ENCODE measurements at regions not wholly inside any gene's neighbourhood (a gene's known extent, or its start where the extent isn't known, plus 50 kb on each side); places are given as distances from the start of the nearest gene placed in this dataset.
A peak's percentile ranks its signal among the peaks of the same experiment; 100 is the strongest.

DNA sequence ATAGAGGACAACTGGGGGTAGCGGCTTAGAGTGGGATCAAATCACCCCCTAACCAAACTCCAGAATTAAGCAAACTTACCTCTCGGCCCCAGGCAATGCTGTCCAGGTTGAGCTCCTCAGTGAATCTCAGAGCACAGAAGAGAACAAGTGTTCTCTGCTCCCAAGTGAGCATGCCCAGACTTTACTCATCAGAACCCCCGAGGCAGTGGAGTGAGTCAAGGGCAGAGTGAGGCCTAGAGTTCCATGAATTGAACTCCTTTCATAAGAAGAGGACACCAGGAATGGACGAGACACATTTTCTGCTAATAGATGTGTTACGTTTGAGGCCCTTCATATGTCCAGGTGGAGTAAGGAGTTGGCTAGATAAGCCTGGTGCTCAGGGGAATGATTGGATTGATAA is 134.0 kb upstream of the DTNBP1 start:
- no peak for DNase-seq

DNA sequence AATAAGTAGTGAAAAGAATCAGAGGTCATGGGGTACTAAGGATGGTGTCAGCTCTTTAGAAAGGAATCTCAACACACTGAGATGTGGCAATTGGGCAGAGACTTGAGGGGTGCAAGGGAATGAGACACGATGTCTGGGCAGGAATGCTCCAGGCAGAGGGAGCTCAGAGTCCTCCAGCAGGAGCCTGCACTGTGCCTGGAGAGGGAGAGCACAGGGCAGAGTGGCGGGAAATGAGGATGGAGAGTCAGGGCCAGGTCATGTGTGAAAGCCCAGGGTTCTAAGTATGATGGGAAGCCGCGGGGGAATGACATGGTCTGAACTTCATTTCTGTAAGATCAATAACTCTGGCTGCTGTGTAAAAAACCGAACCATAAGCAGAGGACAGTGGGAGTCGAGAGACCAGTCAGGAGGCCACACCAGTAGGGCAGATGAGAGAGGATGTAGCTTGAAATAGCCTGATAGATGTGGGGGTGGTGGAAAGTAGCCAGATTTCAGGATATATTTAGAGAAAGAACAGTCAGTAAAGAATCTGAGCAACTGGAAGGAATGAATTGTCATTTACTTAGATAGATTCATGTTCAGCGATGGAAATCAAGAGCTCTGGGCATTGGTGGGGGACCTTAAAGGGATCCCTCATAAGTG is 133.4 kb upstream of the DTNBP1 start:
- DNase-seq: no peak

DNA sequence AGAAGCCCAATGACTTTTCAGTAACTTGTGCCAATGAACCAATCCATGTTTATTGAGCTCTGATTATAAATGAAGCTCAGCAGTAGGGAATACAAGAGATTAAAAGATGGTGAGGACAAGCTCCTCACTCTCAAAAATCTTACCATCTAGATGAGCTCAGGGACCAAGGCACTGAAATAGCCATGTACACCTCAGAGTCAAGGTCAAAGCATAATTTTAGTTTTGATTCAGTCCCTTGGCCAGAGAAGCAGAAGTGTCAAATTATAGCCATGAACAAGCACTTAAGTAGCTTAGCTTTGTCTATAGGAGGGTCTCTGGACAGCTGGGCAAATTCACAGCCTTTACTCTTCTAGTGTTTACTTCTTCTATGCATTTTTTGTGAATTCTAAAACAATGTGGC is 131.0 kb upstream of the DTNBP1 start:
- peak; percentile 52 for DNase-seq

DNA sequence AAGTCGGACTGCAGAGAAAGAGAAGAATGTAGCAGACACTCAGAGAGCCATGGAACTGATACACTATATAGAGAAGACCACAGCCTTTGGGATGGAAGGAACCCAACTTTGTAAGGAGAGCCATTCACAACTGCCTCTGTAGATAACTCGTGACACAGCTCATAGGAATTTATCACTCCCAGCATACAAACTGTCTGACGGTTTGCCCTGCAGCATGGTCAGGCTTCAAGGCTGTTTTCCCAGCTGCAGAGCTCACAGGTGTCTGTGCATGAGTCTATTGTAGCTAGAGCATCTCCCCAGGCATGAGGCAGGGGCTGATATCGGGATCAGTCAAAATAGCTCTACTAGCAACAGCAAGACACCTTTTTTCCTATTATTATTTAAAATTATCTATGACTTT is 130.5 kb upstream of the DTNBP1 start:
- DNase-seq: peak; percentile 75

DNA sequence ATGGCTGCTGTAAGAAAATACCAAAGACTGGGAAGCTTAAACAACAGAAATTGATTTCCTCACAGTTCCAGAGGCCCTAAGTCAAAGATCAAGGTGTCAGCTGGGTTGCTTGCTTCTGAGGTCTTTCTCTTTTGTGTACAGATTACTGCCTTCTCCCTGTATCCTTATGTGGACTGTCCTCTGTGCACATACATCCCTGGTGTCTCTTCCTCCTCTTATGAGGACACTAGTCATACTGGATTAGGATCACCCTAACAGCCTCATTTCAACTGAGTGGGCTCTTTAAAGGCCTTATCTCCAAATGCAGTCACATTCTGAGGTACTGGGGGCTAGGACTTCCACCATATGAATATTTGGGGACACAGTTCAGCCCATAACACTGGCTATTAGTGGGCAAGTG is 130.0 kb upstream of the DTNBP1 start:
- DNase-seq: peak; percentile 36

DNA sequence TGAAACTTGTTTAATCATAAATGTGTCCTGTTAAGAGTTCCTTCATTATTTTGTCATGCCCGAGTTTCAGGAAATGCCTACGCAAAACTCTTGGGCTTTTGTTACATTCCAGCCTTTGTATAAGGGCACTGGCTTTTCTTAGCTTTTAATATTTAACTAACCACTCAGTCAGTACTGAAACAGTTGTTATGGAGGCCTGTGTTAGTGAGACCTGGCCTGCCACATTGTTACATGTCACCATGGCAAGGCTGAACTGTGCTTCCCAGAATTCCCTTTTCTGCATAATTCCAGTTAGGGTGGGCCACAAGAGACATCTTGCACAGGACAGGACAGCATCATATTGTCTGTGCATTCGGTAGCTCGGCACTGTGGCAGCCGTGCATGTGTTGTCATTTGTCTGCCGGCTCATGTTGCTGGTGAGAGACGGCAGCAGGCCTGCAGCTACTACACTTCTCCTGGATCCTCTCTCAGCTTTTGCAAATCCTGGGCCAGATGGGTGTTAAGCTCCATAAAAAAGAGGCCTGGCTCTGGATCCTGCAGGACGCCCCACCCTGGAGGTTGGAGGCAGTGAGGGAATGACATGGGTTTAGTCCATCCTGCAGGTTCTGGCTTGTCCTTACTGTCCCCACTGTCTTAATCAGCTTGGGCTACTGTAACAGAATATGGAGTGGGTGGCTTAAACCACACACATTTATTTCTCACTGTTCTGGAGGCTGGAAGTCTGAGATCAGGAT is 128.8 kb upstream of the DTNBP1 start:
- DNase-seq: peak; percentile 75

DNA sequence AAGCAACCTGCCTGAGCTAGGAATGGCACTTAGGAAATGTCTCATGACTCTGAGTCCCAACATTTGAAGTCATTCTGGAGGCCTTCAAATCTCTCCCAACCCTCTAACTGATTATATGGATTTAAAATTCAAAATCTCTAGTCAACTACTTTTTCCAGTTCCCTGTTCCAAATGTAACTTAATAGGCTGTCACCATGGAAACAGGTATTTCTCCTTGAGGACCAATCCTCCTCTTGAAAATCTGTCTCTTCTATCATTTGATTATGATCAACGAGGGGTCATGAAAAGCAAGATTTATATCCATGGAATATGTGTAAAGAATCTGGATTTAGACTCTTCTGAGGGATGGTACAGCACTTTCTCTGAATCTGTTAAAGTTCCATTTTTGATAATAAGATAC is 127.3 kb upstream of the DTNBP1 start:
- DNase-seq: peak; percentile 27

DNA sequence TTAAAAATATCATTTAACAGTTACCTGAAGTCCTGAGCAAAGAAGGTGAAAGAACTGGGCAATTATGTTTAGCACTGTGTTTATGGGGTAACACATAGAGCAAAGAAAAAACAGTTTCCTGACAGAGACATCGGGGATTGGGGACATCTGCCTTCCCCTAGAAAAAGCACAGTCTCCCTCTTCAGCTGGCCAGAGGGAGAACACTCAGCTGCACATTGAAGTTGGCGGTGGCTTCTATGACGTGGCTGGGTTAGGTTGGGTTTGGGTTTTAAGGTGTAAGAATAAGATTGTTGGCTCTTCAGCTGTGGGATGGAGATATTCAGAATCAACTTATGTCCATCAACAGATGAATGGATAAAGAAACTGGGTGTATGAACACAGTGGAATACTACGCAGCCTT is 124.0 kb upstream of the DTNBP1 start:
- DNase-seq: no peak

DNA sequence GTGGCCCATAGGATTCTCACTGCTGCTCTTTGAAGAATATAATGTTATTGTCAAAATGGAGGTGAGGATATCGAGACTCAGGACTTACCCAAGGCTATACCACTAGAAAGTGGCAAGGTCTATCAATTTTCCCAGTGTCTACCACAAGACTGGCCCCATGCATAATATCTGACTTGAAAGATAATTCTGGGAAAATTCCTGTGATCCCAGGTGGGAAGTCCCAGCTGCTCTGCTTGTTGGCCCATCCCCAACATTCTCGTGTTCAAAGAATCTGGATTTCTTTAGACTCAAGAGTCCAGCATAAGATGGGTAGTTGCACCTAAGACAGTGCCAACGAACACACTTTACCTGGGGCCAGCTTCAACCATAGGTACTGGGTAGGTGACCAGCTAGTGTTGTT is 120.7 kb upstream of the DTNBP1 start:
- DNase-seq: no peak

DNA sequence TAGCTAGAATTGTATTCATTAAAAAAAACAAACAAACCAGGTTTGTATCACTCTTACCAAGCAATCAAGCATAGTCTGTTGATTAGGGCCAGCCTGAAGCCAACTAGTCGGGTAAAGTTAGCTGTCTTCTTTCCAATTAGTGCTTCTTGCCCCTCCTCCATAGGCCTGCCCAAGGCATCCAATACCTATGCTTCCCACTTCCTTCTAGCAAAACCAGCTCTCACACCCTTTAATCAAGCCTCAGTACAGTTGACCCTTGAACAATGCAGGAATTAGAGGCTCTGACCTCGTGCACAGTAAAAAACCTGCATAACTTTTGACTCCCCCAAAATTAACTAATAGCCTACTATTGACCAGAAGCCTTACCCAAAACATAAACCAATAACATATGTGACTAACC is 119.1 kb upstream of the DTNBP1 start:
- DNase-seq: no peak

DNA sequence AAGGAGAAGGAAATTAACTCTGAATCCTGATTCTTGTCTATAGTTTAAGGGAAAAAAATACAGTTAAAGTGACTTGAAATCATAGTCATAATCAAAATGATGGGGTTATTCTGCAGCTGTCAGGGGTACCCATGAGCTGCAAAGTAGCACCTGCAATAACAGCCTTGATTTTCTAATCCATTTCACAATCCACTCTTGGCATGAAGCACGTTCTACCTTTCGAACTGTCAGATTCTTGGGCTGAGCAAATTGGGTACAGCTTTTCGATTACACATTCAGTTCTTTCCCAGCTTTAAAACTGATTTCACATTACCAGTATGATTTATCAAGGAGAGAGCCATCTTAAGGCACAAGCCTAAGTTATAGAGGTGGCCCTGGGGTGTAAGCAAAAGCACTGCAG is 118.5 kb upstream of the DTNBP1 start:
- DNase-seq: no peak

DNA sequence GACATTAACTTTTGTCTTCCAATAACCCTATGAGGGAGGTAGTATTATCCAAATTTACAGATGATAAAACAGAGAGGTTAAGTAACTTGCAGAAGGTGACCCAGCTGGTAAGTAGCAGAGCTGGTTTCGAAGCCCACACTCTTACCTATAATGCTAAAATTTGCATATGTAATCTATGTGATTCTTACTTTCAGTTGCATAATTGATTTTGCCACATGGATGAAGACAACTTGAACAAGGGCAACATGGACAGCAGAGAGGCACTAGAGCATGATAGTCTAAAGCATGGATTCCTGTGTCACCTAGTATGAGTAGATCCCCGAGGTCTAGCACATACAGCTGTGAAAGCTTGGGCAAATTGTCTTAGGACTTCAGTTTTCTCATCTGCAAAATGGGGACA is 117.6 kb upstream of the DTNBP1 start:
- DNase-seq: no peak

DNA sequence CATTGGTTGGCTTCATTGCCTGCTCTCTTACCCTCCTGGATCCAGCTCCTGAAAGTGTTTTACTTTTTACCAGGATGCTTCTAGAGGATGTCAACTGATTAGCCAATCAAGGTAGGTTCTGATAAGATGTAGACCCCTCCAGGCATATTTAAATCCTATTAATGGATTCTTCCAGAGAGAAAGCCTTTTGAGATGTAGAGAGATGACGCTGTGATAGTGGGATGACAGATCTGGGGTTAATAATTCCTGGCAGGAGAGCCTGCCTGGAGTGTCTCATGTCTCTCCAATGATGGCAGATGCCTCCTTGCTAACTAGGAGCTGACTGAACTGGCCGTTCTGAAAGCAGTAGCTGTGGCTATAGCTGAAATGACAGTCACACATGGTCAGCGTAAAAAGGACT is 116.9 kb upstream of the DTNBP1 start:
- DNase-seq: no peak

DNA sequence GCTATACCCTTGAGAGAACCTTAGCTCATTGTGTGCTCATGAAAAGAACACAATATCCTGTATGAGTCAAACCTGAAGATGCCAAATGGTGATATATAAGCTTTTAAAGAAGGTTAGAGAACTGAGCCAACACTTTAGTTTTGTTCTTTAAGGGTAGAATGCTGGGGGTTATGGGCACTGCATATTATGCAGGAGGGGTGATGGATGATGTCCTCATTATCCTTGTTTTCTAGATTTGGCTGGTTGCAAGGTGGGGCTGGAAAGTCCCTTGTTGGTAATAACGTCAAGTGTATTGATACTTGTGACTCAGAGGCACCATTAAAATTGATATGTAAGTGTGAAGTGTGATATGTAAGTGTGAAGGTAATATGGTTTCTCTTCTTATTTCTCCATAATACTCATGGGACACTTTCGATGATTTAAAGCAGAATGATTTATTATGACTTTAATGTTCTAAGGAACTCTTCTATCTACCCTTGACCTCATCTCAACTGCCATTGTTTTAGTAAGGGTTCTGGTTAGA is 113.7 kb upstream of the DTNBP1 start:
- DNase-seq: peak; percentile 9

DNA sequence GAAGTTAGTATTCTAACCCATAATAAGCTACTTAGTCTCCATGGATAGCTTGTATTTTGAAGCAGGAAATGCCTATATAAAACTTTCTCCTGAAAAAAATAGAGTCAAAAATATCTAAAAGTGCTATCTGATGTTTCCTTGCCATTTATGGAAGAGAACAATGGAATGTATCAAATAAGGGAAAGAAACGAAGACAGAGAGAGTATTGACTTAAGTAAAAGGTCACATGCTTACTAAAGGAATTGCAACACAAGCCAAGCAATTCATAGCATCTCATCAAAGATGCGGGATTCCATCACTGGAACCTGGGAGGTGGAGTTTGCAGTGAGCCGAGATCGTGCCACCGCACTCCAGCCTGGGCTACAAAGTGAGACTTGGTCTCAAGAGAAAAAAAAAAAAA is 112.9 kb upstream of the DTNBP1 start:
- no peak for DNase-seq

DNA sequence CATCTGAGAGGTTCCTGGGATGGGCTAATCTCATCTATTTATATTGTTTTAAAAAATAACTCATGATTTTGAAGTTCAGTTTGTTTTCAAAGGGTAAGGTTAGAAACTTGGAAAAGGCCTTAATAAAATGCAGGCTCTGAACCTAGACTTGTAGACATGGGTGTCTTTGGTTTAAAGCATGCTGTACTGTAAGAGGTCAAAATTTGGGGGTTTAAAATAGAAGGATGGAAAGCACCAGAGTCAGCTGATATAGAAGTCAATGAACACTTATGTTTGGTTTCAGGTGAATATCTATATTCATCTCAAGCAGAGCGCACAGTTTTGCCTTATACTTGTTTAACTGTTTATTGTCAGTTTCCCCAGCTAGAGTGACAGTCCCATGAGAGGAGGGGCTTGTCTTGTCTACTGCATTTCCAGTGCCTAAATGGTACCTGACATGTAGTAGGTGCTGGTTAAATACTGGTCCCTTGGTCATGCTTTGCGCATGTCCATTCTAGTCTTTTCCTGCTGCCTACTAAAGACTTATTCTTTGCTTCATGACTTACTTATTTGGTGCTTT is 112.3 kb upstream of the DTNBP1 start:
- no peak for DNase-seq

DNA sequence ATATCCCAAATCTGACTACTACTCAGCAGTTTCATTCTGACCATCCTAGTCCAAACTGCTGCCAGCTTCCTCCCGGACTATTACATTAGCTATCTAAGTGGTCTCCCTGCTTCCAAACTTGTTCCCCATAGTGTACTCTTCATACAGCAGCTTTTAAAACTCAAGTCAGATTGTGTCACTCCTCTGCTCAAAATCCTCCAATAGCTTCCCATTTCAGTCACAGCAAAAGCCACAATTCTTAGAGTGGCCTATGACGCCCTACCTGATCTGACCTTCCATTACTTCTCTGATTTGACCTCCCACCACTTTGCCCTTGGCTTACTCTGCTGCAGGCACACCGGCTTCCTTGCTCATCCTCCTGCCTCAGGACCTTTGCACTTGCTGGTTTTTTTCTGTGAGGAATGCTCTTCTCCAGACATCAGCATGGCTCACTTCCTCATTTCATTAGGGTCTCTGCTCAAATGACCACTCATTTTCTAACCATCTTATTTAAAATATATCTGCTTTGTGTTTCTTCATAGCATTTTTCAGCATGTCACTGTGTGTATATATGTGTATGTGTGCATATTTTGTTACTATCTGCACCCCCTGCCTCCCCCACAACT is 111.1 kb upstream of the DTNBP1 start:
- no peak for DNase-seq

DNA sequence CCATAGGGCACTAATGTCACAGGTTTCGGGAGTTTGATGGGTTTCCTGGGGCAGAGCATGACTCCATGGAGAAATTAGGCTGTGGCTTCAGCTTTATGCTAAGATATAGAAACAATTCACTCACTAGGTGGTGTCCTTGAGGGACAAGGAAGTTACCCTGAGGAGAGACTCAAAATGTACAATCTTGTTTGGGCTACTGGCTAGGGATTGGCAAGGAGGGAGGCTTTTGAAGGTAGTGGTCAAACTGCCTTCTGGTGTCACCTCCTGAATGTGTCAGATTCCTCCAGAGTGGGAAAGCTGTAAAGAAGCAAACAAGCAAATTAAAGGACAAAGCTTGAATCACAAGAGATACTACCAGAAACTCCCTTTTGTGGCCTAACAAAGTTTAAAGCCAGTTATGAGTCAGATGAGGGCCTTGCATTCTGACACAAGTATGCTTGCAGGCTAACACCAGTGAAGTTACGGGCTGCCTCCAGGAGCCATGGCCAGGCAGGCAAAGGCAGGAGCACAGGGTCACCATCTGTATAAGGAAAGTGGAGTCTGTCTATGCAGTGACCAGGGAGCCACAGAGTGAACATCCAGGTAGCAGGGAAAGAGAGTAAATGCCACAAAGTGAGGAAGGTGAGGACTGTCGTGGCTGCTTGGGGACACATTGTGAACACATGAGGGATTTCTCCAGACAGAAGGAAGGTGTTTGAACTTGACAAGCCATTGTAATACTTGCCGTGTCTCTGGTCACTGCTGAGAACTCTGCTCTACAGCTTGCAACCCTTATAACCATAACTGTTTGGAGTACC is 107.7 kb upstream of the DTNBP1 start:
- no peak for DNase-seq

DNA sequence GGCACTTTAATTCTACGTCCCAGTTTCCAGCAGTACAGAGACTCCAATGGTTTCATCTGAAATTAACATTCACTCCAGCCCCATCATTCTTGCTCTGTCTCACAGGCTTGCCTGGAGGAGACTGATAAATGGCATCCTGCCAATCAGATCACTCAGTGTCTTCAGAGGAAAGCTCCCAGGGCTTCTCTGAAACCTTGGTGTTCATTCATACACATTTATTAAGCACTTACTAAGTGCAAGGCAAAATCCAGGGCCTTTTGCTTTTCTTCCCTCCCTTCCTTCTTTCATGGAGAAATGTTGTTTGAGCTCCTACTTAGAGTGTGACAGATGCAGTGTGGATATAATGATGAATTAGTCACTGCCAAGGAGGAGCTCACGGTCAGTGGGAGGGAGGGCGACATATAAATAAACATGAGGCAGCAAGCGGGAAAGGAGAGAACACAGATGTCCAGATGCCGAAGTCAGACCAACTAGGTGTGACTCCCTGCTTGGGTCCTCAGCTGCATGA is 106.7 kb upstream of the DTNBP1 start:
- peak; percentile 60 for DNase-seq

DNA sequence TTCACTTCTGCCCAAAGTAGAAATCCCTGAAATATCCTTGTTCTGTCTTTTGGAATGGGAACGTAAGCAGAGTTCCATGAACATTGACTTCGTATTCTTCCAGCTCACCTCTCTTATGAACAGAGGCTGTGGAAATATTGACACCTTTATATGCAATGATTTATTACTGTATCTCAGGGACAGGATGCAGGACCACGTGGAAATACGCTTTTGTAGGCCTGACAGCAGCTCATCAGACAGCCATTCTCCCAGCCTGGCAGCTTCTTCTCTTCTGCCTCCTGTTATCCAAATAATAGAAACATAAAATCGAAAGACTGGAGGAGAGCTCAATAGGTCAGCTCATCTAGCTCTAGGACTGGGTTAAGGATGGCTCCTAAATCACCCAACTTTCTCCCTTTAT is 106.2 kb upstream of the DTNBP1 start:
- DNase-seq: no peak

DNA sequence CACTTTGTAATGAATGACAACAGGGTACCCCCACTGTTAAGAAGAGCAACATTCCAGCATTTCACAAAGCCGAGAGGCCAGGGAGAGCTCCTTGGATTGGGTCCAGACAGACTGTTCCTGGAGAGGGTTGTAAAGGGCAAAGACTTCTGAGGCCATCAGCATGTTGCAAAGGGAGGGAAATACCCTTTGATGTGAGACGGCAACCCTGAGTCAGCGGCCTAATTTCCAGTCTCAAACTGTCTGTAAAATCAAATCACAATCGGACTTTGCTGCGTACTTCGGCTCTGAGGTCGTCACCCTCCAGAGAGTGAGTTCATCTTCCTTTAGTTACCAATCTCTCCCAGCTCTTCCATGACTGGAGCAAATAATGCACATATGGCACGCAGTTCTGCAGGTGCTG is 101.0 kb upstream of the DTNBP1 start:
- DNase-seq: peak; percentile 40

DNA sequence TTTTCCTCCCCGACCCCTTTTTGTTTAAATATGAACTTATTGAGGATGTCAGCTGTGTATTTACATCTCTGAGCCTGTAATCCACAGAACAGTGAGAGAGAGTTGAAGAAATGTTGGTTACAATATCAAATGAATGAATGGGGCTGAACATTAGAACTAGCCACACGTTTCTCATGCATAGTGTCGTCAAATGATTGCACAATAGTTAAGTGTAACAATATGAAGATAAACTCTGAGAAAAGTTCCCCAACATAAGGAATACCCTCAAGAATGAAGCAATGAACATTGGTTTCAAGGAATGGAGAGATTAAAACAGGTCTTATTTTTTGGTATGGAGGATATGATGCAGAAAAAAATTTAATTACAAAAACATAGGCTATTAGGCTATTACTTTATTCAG is 100.5 kb upstream of the DTNBP1 start:
- DNase-seq: no peak

DNA sequence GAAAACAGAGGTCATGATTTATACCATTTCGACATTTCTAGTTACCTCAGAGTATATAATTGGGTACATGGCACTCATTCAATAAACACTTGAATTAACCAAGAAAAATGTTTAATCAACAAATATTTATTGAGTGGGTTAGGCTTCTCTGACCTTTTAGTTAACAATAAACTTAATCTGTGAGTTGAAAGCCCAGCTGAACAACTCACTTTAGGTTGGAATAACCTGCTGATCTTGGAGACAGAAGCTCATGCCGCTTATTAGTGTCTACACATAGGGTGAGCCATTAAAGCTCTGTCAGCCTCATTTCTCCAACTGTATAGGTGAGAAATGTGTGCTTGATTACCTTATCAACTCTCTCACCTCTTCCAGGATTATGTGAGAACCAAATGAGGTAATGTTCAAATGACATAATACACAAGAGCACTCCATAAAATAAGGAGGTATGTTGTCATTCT is 98.2 kb upstream of the DTNBP1 start:
- peak; percentile 68 for DNase-seq

Data from DMS53 (cell line).